GM12891 (cell line): ENCODE measurements at regions not wholly inside any gene's neighbourhood (a gene's known extent, or its start where the extent isn't known, plus 50 kb on each side); places are given as distances from the start of the nearest gene placed in this dataset.
A peak's percentile ranks its signal among the peaks of the same experiment; 100 is the strongest.

ENCODE experiments used
- DNase-seq: peaks from one replicate; pipeline ENCODE4 v3.0.0; 2011; ENCODE audit warnings: low spot score; ENCODE audit not compliant: insufficient read length
- FAIRE-seq: peaks from 2 replicates; lab custom pipeline; 2011; peaks lifted over from hg19 to GRCh38; lab: Jason Lieb, UNC
- PAX5 ChIP-seq: IDR thresholded peaks from 2 replicates; pipeline ENCODE4 v1.6.1; 2011; ENCODE audit warnings: low read length, moderate library complexity, mild to moderate bottlenecking; ENCODE audit not compliant: insufficient read depth, severe bottlenecking
- POLR2A ChIP-seq: IDR thresholded peaks from 2 replicates; pipeline ENCODE4 v1.6.1; 2011; ENCODE audit warnings: low read depth, low read length, control low read depth
- POLR2AphosphoS5 ChIP-seq: IDR thresholded peaks from 2 replicates; pipeline ENCODE4 v1.6.1; 2011; ENCODE audit warnings: low read depth, low read length, control low read depth
- POU2F2 ChIP-seq: IDR thresholded peaks from 2 replicates; pipeline ENCODE4 v1.6.1; 2011; ENCODE audit warnings: low read depth, mild to moderate bottlenecking, control low read depth, low read length, moderate library complexity
- SPI1 ChIP-seq: IDR thresholded peaks from 2 replicates; pipeline ENCODE4 v1.6.1; 2011; ENCODE audit warnings: low read depth, low read length, control low read depth
- TAF1 ChIP-seq: IDR thresholded peaks from 2 replicates; pipeline ENCODE4 v1.6.1; 2011; ENCODE audit warnings: low read depth, low read length, control low read depth

DNA sequence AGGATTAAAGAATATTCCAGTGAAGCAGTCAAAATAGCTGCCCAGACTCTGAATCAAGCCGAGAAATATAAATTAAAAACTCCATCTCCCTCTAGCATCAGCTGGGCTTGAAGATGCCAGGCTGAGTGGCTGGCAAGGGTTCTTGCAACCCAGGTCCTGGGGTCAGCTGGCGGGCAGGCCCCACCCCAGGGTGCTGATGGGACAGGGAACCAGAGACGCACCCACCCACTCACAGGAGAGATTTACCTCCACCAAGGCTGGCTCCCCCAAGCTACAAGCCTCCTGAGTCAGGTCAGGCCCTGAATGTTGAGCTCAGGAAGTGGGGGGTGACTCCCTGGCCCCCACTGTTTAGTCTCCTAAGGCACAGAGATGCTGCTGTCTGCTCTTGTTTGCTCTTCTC, 83.9 kb upstream of the HSPA9 start:
- TF ChIP-seq POU2F2 (no peak), PAX5 (no peak)
- FAIRE-seq (no peak), DNase-seq (no peak)

DNA sequence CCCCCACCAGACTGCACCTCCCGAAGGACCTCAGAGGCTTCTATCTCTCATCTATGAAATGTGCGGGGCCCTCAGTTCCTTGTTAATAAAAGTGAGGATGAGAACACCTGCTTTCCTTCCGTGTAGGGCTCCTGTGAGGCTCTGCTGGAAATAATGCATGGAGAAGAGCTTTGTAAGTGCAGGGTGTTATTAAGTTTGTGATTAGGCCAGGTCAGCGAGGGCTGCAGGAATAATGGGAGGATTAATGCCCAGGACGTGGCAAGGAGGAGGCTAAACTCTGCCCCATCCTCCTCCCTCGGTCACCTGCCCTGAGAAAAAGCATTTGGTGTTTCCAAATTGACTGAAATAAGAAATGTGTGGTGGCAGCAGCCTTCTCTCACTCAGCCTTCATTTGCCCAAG, 83.5 kb upstream of the HSPA9 start:
- FAIRE-seq: no peak
- no peak for DNase-seq
- no peak for TF ChIP-seq TAF1
- TF ChIP-seq POLR2AphosphoS5: no peak
- no peak for TF ChIP-seq SPI1
- no peak for TF ChIP-seq PAX5
- TF ChIP-seq POLR2A: no peak
- no peak for TF ChIP-seq POU2F2

DNA sequence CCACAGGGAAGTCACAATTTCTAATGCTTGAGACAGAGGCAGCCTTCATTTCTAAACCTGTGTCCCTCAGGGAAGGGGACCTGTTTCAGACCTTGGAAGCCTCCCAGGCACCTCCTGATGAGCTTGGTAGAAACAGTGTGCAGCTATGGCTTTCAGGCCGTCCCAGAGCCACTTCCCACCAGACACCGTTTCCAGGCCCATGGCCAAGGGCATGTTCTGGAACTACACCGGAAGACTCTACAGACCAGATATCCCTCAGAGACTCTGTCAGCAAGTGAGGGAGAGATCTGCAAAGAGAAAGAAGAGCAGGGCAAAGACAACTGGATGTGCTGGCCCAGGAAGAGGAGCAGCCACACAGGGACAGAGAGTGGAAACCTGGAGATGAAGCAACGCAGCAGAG, 82.2 kb upstream of the HSPA9 start:
- TF ChIP-seq TAF1 (no peak), SPI1 (no peak), POU2F2 (no peak), POLR2A (no peak), PAX5 (no peak), POLR2AphosphoS5 (no peak)
- DNase-seq (no peak), FAIRE-seq (no peak)

GRCh38 chr5:138656916-138657315, 81.7 kb upstream of the HSPA9 start:
- TF ChIP-seq POU2F2: no peak
- TF ChIP-seq SPI1: no peak
- no peak for TF ChIP-seq POLR2AphosphoS5
- TF ChIP-seq PAX5: no peak
- TF ChIP-seq POLR2A: no peak
- no peak for TF ChIP-seq TAF1
- DNase-seq: no peak
- no peak for FAIRE-seq

DNA sequence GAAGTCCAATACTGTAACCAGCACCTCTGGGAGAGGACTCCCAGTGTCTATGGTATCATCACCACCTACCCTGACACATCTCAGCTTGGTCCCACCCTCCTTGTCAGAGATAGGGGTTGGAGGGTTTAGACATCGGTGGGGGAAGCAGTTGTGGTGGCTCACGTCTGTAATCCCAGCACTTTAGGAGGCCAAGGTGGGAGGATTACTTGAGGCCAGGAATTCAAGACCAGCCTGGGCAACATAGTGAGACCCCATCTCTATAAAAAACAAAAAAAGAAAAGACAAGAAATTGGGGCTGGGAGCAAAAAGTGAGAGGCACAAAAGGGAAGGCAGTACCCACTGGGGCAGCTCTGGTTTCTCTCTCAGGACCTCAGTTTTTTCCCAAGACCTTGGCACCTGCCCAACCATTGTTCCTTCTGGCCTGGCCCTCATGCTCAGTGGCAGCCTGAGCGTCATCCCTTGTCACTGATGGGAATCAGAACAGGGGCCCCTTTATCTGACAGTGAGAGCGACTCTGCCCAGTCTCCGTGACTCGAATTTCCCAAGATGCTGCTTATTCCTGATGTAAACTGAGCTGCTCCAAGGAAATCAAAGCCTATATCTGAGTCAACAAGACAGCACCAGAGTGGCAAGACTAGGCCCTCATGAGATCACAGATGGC, 80.5 kb upstream of the HSPA9 start:
- no peak for TF ChIP-seq TAF1
- TF ChIP-seq PAX5: no peak
- TF ChIP-seq POLR2AphosphoS5: no peak
- no peak for TF ChIP-seq POLR2A
- TF ChIP-seq SPI1: no peak
- TF ChIP-seq POU2F2: no peak
- no peak for DNase-seq
- peak; percentile 71 for FAIRE-seq

GRCh38 chr5:138654281-138654867, 79.2 kb upstream of the HSPA9 start:
- FAIRE-seq (peak; percentile 99), DNase-seq (no peak)
- TF ChIP-seq PAX5 (no peak), SPI1 (peak; percentile 47; the same call in 1 of the 2 replicates), POLR2A (no peak), POU2F2 (peak; percentile 69), TAF1 (no peak)

DNA sequence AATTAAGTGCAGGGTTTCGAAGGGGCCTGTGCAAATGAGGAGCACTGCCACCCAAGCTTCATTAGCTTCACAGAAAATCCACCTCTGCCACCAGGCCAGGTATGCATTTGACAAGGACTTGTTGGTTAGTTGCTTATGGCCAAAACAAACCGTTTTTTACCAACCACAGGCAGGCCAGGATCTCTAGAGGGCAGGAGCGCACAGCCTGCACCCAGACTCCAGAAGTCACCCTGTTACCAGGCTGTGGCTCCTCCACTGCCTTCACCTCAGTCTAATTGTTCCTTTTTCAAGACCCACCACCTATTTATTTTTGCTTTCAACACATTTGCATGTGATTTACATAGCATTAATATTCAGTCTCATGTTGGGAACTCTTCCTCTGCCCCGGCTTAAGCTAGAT, 78.3 kb upstream of the HSPA9 start:
- peak; percentile 87 for FAIRE-seq
- TF ChIP-seq POLR2A (no peak), PAX5 (no peak), POU2F2 (peak; percentile 57; the same call in 1 of the 2 replicates)
- DNase-seq: no peak

DNA sequence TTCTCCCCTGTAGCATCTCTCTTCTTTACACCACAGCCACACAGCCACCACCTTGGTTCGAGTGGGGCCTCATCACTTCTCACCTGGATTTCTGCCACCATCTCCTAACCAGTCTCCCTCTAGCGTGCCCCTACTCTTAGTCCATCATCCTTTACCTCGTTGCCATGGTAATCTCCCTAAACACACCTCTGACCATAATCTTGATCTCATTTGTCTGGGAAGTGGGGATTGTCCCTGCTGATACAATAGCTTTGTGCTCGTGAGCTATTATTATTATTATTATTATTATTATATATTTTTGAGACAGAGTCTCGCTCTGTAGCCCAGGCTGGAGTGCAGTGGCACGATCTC, 76.5 kb upstream of the HSPA9 start:
- no peak for DNase-seq
- TF ChIP-seq TAF1: no peak
- no peak for TF ChIP-seq POLR2AphosphoS5
- TF ChIP-seq SPI1: no peak
- TF ChIP-seq PAX5: no peak
- no peak for TF ChIP-seq POU2F2
- no peak for TF ChIP-seq POLR2A
- FAIRE-seq: no peak

GRCh38 chr5:138651058-138651766, 76.0 kb upstream of the HSPA9 start:
- no peak for TF ChIP-seq POLR2AphosphoS5
- DNase-seq: no peak
- FAIRE-seq: peak; percentile 26

- TF ChIP-seq TAF1: no peak
- no peak for TF ChIP-seq PAX5
- no peak for FAIRE-seq
- DNase-seq: no peak
Measured at GRCh38 chr5:138650196-138650595, 75.0 kb upstream of the HSPA9 start.
